HG03159 (cell line): ENCODE measurements at regions not wholly inside any gene's neighbourhood (a gene's known extent, or its start where the extent isn't known, plus 50 kb on each side); places are given as distances from the start of the nearest gene placed in this dataset.

Source experiments
- ATAC-seq: cut with Tn5 transposase; IDR thresholded peaks from one replicate; pipeline ENCODE4 v1.9.1; 2021; ENCODE audit warnings: mild to moderate bottlenecking, moderate library complexity; ENCODE audit not compliant: unreplicated experiment

DNA sequence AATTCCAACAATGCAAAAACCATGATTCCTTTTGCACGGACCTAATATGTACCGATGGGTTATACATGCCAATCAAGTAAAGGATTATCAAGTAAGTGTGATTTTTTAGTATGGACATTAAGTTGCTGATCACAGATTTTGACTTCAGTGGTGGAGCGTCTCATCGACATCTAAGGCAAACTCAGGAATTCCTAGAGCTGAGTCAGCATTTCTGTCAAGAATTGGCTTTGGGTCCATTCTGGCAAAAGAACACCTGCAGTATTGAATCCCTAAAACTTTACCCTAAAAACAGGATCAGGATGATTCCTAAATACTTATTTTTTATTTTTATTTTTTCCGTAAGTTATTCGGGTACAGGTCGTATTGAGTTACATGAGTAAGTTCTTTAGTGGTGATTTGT is 83.6 kb downstream of the HPGD start:
- no peak for ATAC-seq

- ATAC-seq: no peak
These were observed 84.5 kb downstream of the HPGD start for GRCh38 chr4:174437749-174438148.

- ATAC-seq: no peak
These were observed 85.0 kb downstream of the HPGD start for GRCh38 chr4:174437324-174437723.

GRCh38 chr4:174436377-174436776 is 85.9 kb downstream of the HPGD start:
- ATAC-seq: no peak

DNA sequence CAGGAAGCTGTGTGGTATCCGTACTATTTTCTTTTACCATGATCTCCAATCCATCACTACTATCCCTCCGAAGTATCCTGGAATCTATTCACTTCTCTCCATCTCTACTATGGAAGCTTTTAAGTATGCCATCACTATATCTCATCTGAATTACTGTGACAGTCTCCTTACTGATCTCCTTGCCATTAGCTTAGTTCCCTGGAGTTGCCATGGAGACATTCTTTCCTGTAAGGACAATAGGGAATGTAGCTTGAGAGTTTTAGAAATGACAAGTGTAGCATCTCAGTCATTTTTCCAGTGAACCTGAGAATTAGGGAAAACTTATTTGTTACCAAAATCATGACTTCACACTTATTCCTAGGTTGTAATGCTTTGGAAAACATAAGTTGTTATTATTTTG is 86.3 kb downstream of the HPGD start:
- no peak for ATAC-seq

DNA sequence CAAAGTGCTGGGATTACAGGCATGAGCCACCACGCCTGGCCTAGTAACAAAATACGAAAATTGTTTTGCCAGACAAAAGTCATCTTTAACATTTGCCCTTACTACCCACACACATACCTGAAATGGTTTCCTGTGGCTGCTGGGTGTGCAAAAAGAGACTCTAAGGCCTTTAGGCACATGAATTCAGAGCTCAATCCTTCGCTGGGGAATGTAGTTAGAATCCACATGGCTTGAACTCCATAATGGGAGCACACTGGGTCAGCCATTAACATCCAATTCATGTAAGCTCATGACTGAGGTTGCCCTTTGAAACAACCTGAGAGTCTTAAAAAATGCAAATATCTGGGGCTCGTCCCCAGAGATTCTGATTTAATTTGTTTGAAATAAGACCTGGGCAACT is 87.8 kb downstream of the HPGD start:
- no peak for ATAC-seq

DNA sequence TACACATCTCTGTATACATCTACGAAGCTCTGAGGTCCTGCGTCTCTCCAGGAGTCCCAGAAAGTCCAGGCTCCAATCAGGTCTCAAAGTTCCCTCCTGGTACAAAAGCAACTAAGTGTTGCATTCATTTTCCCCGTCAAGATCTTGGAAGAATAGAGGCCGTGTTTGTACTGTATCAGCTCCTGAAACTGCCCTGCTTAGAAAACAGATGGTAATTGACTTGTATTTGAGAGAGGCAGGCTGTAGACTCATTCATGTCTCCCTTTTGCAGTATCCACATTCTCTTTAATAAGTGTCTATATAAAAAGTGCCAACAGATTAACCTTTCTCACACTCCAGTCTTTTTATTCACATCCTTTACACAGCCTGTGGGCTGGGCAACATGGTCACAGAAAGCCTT is 91.7 kb downstream of the HPGD start:
- no peak for ATAC-seq

- no peak for ATAC-seq
These were observed 92.4 kb downstream of the HPGD start for GRCh38 chr4:174429701-174430410.

GRCh38 chr4:174427571-174428140 is 94.6 kb downstream of the HPGD start:
- no peak for ATAC-seq

GRCh38 chr4:174425669-174426068 is 96.6 kb downstream of the HPGD start:
- ATAC-seq: no peak

DNA sequence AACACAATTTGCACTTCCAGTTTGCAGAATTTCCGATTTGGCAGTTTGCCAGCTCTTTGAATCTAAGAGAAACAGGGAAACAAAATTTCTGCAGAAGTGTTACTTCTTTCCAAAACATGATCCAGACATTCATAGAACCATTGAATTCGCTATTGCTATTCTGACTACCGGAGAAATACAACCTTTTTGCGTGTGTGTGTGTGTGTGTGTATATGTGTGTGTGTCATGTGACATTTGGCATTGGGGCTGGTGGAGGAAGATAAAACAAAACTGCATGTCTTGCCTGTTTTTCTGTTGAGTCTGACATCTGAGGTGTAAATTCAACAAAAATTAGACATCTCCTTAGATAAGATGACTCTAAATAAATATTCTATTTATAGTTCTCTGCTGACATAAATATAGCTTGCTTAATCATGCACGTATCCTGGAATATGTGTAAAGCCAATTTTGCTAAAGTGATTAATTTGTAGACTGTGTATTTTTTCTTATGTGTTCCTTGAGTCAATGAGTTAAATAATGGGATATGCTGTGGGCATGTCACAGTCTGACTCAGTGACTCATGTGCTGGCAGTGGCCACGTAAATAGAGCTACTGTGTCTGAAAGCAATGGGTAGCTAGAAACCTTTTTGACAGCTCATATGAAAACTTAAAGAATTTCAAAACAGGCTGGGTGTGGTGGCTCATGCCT is 98.9 kb downstream of the HPGD start:
- ATAC-seq: peak; percentile 50

DNA sequence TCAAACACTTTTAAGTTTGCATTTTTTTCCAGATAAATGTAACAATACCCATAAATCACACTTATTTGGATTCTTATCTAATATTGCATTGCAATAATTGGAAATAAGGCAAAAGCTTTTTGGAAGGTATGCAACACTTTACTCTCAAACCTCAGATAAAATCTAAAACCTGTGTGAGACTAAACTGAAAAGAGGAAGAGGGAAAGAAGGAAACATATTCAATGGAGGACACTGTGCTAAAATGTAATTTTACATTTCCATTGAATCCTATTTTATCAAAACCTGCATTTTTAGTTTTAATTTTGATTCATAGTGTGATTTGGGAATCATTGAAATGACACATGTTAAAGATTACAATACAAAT is 99.4 kb downstream of the HPGD start:
- no peak for ATAC-seq

GRCh38 chr4:174420316-174420715 is 102.0 kb downstream of the HPGD start:
- no peak for ATAC-seq

GRCh38 chr4:174418640-174419212 is 103.6 kb downstream of the HPGD start:
- no peak for ATAC-seq

DNA sequence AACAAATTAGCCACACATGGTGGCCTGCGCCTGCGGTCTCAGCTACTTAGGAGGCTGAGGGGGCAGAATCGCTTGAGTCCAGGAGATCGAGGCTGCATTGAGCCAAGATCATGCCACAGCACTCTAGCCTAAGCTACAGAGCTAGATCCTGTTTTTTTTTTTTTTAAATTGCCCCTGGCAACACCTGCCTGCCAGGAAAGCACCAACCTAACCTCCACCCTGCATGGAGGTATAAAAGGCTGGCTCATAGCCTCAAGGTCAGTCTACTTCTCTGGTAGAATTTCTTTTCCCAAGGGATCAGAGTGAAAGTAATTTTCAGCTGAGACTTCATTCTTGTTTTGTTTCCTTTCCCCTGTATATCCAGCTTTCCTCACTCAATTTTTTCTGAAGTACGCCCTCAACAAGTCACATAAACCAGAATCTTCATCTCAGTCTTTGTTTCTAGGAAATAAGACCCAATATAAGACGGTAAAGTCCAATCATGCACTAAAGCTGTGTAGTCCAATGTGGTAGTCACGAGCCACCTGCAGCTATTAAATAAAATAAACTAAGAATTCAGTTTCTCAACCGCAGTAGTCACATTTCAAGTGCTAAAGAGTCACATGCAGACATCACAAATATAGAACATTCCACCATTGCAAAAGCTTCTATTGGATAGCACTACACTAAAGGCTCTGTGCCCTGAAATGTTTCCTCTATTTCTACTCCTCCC is 113.3 kb downstream of the HPGD start:
- ATAC-seq: no peak

GRCh38 chr4:174406383-174406782 is 115.9 kb downstream of the HPGD start:
- ATAC-seq: no peak

DNA sequence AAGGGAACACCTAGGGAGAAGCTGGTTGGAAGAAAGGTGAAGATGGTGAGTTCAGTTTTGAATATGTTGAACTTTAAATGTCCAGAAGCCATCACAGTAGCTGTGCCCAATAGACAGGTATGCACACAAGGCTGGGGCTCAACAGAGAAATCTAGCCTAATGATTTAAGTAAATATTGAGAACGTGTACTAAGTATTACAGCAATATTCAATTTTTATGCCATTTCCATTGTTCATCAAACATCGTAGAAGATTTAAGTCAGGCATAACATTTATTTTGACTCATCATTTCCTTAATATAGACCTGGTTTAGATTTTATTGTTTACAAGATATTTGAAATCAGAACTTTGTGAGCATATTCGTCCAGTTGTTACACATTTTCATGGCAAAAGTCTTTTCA is 116.4 kb downstream of the HPGD start:
- no peak for ATAC-seq

DNA sequence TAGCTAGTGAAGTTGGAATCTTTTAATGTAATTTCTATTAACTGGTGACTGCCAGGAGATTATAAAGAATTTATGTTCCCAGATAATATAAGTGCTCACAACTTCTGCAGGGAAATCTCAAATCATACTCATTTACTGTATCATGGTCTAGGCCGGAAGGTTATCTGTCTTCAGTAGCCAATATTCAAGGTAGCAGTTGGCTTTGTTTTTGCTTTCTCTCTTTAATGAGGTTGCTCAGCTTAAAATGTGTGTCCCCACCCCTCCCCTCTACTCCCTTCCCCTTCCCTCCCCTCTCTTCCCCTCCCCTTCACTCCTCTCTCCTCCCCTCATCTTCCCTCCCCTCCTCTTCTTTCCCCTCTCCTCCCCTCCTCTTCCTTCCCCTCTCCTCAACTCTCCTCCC is 117.6 kb downstream of the HPGD start:
- ATAC-seq: no peak

GRCh38 chr4:174403177-174403543 is 119.1 kb downstream of the HPGD start:
- ATAC-seq: no peak

DNA sequence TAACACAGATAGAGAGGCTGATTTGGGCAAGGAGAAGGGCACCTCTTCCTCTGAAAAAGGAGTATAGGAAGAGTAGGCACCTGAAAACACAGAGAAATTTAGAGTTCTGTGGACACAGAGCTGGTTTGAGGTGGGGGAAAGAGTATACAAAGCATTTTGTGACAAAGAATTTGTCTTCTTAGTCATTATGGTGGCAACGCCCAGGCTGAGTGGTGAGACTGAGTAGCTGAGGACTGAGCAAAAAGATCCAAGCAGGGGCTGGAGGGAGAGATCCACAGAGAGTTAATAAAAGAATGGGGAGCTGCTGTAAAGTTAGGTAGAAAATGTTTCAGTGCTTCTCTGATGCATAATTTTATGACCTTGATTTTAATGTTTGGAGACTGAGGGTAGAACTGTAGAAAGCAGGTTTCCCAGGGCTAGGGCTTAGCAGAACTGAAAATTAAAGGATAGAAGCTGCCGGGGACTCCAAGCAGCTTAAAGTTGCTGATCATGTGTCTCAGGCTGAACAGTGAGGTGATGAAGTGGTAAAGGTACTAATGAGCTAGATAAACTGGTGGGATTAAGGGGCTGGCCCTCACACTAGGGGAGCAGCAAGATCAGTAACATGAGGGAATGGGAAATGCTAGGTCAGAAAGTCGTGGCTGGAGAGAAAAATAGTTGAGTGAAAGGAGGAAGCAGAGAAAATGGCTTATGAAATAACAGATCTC is 118.9 kb downstream of the CEP44 start:
- no peak for ATAC-seq
